ENCODE measurements at regions not wholly inside any gene's neighbourhood (a gene's known extent, or its start where the extent isn't known, plus 50 kb on each side); places are given as distances from the start of the nearest gene placed in this dataset.

DNA sequence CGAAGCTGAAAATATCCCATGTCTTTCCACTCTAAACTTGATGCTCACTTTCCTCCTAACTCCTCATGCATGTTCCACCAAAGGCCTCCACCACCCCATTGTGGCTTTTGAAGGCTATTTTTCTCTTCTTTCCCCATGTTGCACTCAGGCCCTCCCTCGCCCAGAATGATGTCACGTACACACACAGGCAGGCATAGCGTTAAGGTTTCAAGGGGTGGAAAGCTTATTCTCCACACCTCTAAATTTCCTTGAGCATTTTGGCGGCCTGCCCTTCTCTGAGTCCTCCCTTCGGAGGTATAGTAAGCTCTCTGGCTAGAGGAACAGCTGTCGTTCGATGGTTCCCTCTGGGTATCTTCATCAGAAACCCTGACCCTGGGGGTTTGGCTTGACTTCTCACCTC is 673.5 kb downstream of the ACTL7B start:
- TF ChIP-seq CTCF (IDR thresholded peaks at IDR 0.05): no peak
- Histone ChIP-seq H3K4me3 (replicated peaks in 1 of 3; ENCODE audit: low read depth in 2 of 3, low read length in 3 of 3) (no peak overlapping the region), H3K9me3 (replicated peaks in 1 of 2; ENCODE audit: control insufficient read depth in 1 of 2, insufficient read depth in 1 of 2, low read length in 2 of 2) (no peaks in the 10 kb centered on the region), H3K27me3 (ENCODE audit: control insufficient read depth in 2 of 2, insufficient read depth in 2 of 2, low read length in 2 of 2) (no peaks in the 10 kb centered on the region), H3K27ac (ENCODE audit: low read depth in 1 of 2, low read length in 2 of 2) (no peak overlapping the region), H3K36me3 (replicated peaks in 1 of 2; ENCODE audit: control insufficient read depth in 1 of 2, insufficient read depth in 2 of 2, low read length in 2 of 2) (no peaks in the 10 kb centered on the region), H3K4me1 (ENCODE audit: control insufficient read depth in 1 of 2, insufficient read depth in 2 of 2, low read length in 2 of 2) (peaks cover 22 to 43% of the 10 kb centered on the region in 2 donors), H3K9ac (ENCODE audit: insufficient read depth, low read length, poor library complexity, severe bottlenecking) (no peak overlapping the region), H3K79me2 (ENCODE audit: insufficient read depth, low read length) (no peaks in the 10 kb centered on the region), H3K4me2 (replicated peaks; ENCODE audit: extremely low read depth, low read length, poor library complexity, severe bottlenecking) (no peak overlapping the region), H2AFZ (ENCODE audit: insufficient read depth, low read depth, low read length, poor library complexity, severe bottlenecking) (no peak overlapping the region), H4K20me1 (ENCODE audit: insufficient read depth, low read length) (no peaks in the 10 kb centered on the region)
- H3K36me3 Mint-ChIP-seq: no peaks in the 10 kb centered on the region
- H3K27ac Mint-ChIP-seq: no peak overlapping the region
- DNase-seq: no peak
- intact Hi-C loops (cut with micrococcal nuclease): no loop called here
- H3K4me1 Mint-ChIP-seq: peaks cover 42% of the 10 kb centered on the region
- peaks cover 0 to 2% (median 0%) of the 10 kb centered on the region in 7 donors for H3K9me3 Mint-ChIP-seq
- no peak overlapping the region for H3K4me3 Mint-ChIP-seq
- H3K27me3 Mint-ChIP-seq (ENCODE audit: low read depth in 3 of 3): peaks cover 1 to 3% (median 1%) of the 10 kb centered on the region in 3 donors
- WGBS (ENCODE audit: insufficient coverage): 100% methylated on average over 2 of the region's 8 CpGs

DNA sequence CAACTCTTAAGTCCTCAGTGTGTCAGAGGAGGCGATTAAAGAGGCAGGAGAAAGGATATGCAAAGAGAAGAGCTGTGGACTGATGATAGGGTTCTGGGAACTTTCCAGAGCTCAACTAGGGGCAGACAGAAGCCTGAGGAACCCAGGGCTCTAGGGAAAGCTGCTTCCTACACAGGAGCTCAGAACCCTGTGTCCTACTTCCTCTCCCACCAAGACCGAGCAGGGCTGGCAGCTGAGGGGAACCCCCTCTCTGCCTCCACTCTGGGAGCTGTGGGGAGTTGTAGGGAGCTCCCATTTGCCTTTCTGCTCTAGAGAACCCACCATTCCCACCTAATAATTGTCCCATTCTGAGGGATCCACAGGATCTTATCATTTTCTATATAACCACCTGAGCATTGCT is 674.3 kb downstream of the ACTL7B start:
- H3K27me3 ChIP-seq (ENCODE audit: control insufficient read depth in 2 of 2, insufficient read depth in 2 of 2, low read length in 2 of 2): no peaks in the 10 kb centered on the region
- no CpG with 5 or more reads among the region's 2 CpGs for WGBS (ENCODE audit: insufficient coverage)
- TF ChIP-seq CTCF (IDR thresholded peaks at IDR 0.05): no peak
- H3K4me2 ChIP-seq (replicated peaks; ENCODE audit: extremely low read depth, low read length, poor library complexity, severe bottlenecking): no peak overlapping the region
- Mint-ChIP-seq H3K27ac (no peak overlapping the region), H3K9me3 (peaks cover 0 to under 1% (median 0%) of the 10 kb centered on the region in 7 donors), H3K36me3 (no peaks in the 10 kb centered on the region), H3K4me3 (no peak overlapping the region), H3K27me3 (ENCODE audit: low read depth in 3 of 3) (peaks cover 1 to 3% (median 1%) of the 10 kb centered on the region in 3 donors), H3K4me1 (peaks cover 42% of the 10 kb centered on the region)
- no peaks in the 10 kb centered on the region for H3K36me3 ChIP-seq (replicated peaks in 1 of 2; ENCODE audit: control insufficient read depth in 1 of 2, insufficient read depth in 2 of 2, low read length in 2 of 2)
- no peak overlapping the region for H3K4me3 ChIP-seq (replicated peaks in 1 of 3; ENCODE audit: low read depth in 2 of 3, low read length in 3 of 3)
- H3K4me1 ChIP-seq (ENCODE audit: control insufficient read depth in 1 of 2, insufficient read depth in 2 of 2, low read length in 2 of 2): peaks cover 22 to 43% of the 10 kb centered on the region in 2 donors
- H3K27ac ChIP-seq (ENCODE audit: low read depth in 1 of 2, low read length in 2 of 2): no peak overlapping the region
- no peaks in the 10 kb centered on the region for H4K20me1 ChIP-seq (ENCODE audit: insufficient read depth, low read length)
- H2AFZ ChIP-seq (ENCODE audit: insufficient read depth, low read depth, low read length, poor library complexity, severe bottlenecking): no peak overlapping the region
- DNase-seq: peak in 2 of 3 donors; percentile 32 to 39
- no peaks in the 10 kb centered on the region for H3K79me2 ChIP-seq (ENCODE audit: insufficient read depth, low read length)
- H3K9ac ChIP-seq (ENCODE audit: insufficient read depth, low read length, poor library complexity, severe bottlenecking): no peak overlapping the region
- H3K9me3 ChIP-seq (replicated peaks in 1 of 2; ENCODE audit: control insufficient read depth in 1 of 2, insufficient read depth in 1 of 2, low read length in 2 of 2): no peaks in the 10 kb centered on the region
- intact Hi-C loops (cut with micrococcal nuclease): no loop called here

All from CD14-positive monocyte (primary cell).